Astrocyte (in vitro differentiated cells and primary cell): ENCODE measurements at regions not wholly inside any gene's neighbourhood (a gene's known extent, or its start where the extent isn't known, plus 50 kb on each side); places are given as distances from the start of the nearest gene placed in this dataset.

Source experiments
- CTCF ChIP-seq: IDR thresholded peaks from 2 replicates; pipeline ENCODE4 v1.5.1; 2011; ENCODE audit warnings: low read depth, mild to moderate bottlenecking, inconsistent platforms, low read length, moderate library complexity; ENCODE audit not compliant: insufficient read depth
- EZH2 ChIP-seq: IDR thresholded peaks from 2 replicates; pipeline ENCODE4 v1.6.1; 2012; ENCODE audit warnings: mild to moderate bottlenecking, low read length, inconsistent platforms; ENCODE audit not compliant: insufficient read depth

- TF ChIP-seq CTCF (no peak), EZH2 (no peak)
Measured at GRCh38 chr1:170351366-170351946, 180.5 kb upstream of the GORAB start.
